NCI-H82 treated with DMSO at 0.1 percent for 48 hours (cell line): ENCODE measurements at regions not wholly inside any gene's neighbourhood (a gene's known extent, or its start where the extent isn't known, plus 50 kb on each side); places are given as distances from the start of the nearest gene placed in this dataset.

ENCODE experiments used
- DNase-seq: peaks from one replicate; lab custom pipeline; 2025; ENCODE audit not compliant: unreplicated experiment; lab: John Stamatoyannopoulos, UW

DNA sequence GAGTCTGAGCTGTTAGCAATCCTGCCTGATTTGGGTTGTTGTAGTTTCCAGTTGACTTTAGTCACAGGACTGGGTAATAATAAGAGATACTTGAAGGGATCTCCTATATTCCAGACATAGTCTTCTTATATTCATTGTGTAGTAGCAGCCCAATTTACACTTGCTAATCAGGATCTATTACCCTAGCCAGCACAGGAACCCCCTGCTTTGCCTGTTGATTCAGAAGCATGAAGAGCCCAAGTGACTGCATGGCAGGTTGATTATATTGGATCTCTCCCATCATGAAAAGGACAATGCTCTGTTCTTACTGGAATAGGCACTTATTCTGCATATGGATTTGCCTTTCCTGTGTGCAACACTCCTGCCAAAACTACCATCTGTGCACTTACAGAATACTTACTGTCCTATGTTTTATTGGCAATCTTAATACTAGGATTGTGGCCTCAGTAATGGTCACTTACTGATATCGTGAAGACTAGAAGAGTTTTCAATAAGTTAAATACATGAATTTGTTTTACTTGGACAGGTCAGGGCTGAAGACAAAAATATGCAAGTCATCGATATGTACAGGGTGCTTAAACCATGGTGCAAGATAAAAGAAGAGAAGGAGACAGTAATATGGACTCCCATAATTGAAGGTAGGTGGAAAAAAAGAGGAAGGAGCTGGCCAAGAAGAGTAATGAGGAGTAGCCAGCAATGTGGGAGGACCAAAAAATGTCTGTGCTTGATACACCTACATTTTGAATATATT is 304.1 kb downstream of the MCTP2 start:
- no peak for DNase-seq

DNA sequence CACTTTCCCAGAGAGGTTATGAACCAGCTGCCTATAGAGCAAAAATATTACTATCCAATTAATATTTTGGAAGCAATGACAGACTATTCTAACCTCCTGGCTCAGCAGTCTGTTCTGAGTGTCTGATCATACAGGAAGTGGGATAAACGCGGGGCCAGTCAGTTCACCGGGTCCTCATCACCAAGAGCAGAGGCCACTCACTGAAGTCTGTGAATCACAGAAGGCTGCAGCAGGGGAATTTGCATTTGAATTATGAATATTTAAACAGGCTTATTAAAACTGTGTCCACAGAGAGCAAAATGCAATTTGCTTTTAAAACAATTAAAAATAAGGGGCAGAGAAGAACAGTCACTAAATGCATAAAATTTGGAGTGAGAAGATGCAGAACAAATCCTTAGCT is 305.2 kb downstream of the MCTP2 start:
- no peak for DNase-seq

DNA sequence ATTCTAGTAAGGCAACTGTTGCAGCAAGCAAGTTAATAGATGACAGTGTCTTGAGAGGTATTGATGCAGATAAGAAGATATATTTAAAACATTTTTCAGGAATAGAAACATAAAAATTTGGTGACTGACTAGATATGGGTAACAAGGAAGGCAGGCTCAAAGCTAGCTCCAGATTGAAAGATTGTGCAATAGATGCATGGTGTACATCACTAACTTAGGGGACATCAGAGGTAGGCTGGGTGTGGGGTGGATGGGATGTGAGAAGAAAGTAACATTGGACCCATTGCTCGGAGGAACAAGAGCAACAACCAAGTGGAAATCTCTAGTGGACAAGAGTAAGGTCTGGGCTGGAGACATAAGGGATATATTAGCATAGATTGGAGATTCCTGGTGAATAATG is 306.9 kb downstream of the MCTP2 start:
- no peak for DNase-seq

DNA sequence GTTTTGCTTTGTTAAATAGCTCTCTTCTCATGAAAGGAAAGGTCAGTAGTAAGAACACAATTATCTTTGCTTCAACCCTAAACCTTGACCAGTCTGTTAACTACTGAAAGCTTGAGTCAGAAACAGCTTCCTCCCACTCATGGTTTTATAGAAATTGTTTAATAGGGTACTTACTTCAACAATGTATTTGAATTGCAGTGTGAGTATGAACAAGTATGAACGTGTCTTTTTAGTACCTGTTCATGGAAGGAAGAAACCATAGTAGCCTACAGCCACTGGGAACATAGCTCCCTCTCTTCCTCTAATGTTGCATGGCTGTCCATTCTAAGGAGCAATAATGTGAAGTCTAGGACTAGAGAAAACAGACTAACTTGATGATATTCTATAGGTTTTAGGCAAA is 311.0 kb downstream of the MCTP2 start:
- DNase-seq: no peak

DNA sequence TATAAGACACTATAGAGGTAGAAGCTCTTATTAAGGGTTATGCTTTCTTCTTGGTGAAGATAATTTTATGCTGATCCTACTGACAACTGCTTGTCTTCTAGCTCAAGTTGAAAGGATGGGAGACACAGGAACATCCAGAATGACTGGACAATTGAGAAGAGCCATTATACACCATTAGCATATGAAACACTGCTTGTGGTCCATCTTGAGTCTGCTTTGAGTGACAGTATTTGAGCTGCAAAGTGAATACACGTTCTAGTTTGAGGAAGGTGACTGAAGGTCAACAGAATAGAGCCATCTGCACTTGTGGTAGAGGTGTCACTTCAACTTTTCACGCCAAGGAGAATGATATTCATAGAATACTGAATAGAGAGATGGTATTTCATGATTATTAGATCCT is 315.4 kb downstream of the MCTP2 start:
- no peak for DNase-seq

DNA sequence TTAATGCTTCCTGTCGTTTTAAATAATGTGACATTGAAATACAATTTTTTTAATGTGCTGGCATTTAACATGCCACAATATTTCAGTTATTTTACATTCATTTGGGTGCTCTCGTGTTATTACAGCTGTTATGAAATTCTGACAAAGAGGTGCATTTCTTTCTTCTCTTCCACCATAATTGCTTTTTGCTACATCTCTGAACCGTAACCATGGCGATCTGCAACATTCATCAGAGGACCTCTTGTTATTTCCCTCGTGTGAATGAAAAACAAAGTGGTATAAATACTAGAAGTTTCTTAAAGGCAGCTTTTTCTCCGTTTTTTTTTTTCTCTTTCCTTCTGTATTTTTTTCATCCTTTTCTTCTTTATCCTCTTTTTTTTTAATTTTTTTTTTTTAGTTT is 316.4 kb downstream of the MCTP2 start:
- DNase-seq: no peak

DNA sequence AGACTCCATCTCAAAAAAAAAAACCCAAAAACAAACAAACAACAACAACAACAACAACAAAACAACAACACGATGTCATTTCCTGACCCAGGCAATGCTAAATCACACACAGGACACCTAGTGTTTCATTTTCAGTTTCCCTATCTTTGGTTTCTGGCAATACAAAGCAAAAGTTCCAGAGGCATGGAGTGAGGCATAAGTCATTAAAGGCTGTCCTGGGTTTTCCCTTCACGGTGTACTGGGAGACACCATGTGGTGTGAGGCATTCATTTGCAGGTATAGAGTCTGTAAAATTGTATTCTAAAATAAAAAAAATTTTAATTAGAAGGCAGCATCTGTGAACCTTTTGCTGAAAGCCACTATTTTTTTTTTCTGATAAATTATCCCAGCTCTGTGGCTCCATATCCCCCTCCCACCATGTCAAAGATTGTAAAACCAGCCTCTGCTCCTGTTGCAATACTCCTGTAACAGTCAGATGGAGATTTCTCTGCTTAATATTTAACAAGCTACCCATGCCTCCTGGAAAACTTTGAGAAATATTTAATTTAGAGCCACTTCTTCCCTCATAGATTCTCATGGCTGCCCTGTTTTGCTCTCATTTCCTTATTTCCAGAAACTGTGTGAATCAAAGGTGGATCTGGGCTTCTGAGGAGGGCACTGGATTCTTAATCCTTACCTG is 324.6 kb downstream of the MCTP2 start:
- DNase-seq: no peak

DNA sequence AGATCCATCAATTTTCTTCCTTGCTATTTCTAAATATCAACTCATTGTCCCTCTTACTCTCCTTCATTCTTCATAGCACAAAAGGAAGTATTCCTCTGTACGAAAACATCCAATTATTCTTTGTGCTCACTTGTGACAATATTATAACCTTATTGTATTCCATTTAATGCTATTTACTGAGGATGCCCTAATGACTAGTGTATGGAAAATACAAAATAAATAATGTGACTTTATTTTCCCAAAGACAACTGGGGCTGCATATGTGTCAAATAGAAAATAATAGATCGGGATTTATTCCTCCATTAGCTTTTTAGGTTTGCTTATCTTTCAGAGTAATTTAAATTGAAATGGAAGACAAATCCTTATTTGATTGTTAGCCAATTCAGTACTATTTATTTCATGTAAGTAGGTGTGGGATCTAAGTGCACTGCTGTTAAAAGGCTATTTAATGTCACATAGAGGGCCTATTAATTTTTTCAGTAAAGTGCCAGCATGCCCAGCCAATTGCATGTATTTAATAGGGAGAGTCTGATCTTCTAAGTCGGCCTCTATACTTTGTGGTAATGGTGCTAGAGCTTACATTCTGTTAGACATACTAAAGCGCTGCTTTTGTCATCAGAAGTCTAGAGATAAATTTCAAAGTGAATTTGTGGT is 329.8 kb downstream of the MCTP2 start:
- DNase-seq: no peak

DNA sequence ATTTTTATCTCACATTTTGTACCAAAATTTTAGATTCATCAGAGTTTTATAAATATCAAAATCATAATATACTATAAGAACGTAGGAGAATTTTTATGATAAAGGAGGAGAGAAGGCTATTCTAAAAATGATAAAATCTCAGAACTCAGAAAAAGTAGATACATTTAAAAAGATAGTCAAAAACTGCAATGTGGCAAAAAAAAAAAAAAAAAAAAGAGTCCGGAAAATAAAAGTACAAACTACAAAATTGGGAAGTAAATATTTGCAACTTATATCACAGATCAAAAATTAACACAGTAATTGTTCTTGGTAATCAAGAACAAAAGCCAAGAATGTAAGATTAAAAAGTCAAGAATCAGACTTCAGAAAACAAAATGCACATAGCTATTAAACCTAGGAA is 332.1 kb downstream of the MCTP2 start:
- DNase-seq: no peak

DNA sequence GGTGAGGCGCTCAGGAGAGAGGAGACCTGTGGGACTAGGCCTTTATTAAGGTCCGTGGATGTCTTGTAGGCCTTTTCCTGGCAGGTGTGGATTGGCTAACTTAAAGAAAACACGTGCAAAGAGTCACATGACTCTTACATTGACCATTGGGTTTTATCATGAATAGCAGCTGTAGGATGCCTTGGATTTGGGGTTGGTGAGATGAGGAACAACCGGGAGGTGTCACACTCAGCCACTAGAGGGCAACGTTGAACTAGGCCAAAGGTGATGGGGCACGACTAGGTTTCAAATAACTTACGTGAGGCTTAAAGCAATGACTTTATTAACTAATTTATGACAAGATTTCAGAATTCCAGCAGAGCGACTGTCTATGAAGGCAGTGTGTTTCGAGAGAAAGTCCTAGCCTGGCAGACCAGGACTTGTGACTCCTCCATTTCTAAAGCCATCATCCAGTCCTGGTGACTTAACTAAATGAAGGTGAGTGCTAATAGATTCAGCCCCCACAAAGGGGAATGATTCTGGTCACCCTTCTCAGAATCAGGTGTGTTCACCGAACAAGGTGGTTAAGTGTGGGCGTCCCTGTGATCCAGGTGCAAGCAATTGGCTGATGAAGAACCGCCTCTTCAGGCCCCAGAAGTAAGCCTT is 345.6 kb downstream of the MCTP2 start:
- no peak for DNase-seq

DNA sequence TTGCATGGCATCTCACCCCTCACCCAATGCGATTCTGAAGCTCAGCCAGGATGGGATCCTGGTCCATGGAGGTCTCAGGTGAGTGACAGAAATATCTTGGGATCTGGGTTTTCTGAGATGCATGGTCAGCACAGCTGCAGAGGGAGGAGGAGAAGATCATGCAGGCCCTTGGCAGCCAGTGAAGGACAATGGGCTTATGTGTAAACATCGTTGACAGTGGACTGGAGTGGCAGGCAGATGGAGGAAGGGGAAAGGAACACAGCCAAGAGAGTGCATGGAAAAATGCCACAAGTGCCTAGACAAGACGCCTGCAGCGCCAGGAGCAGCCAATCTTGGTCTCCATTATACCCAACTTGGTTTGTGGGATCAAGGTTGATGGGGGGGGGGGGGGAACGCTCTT is 347.9 kb downstream of the MCTP2 start:
- DNase-seq: no peak

DNA sequence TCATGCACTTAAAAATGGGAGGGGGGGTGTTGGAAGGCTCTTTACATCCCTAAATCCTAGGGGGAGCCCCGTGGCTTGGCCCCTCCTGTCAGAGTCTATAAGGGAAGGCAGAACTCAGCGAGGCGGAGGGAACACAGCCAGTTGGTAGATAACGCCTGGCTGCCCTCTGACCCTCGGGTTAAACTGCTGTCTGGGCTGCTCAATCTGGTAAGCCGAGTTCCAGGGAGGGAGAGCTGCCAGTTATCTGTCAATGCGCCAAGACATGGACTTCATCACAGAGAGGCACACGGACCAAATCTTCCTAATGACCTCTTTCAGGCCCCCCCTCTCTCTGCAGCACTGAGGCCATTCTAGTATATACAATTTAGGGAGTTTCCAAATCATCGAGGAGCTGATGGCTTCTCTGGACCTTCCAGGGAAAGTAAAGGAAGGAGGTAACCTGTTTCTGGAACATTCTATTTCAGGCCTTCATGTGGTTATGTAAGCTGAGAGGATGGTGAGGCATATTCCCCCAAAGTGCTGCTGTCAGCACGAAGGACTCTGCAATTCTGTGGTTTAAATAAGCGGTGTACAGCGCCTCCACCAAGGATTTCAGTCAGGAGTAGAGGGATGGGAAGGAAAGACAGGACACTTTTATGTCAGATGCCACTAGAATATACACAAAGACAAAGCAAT is 349.0 kb downstream of the MCTP2 start:
- no peak for DNase-seq

DNA sequence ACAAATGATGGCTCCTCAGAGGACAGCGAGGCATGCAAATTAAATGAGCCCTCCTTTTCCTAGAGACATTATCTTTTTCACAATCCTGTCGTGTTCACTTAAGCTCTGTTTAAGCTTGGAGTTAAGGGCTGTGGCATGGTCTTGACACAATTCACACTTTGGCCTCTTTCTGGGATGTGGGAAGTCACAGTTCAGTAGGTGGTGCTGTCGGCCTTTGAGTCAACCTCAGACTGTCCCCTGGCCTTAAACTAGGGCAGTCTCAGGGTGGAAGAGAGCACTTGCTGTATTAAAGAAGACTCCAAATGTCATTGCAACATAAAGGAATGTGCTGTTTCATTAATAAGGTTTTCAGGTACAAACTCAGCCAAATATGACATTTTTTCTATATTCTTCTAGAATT is 351.0 kb downstream of the MCTP2 start:
- DNase-seq: no peak

DNA sequence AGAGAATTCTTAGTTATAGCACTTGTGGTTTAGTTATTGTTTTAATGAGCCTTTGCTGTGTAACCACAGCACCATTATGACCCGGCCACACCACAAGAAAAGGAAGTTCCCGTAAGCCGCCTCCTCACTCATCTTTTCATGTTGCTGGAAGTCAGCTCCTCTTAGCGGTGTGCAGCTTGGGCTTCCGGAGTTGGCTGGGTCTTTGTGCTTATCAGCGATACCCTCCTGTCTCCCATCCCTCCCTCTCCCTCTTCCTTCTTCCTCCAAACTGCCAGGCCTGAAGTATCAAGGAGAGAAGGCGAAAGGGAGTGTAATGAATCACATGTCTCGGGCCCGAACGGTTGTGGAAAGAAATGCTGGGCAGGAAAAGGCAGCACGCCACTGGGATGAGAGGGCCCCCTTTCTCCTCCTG is 353.5 kb downstream of the MCTP2 start:
- DNase-seq: no peak

DNA sequence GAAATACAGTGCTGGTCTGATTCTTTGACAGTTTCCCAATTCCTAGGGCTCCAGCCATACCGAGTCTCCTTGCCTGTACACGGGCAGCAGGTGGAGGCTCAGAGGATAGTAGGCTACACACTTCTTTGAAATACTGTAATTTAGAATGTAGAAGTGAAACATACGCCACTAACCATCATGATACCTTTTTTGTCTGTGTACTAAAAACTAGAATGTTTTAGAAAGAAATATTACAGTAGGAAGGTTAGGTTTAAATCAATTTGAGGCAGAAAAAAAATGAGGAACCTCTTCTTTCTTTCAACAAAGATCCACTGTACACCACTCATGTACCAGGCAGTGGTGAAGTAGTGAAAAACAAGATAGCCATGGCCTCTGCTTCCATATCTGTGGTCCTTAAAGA is 354.7 kb downstream of the MCTP2 start:
- DNase-seq: no peak

DNA sequence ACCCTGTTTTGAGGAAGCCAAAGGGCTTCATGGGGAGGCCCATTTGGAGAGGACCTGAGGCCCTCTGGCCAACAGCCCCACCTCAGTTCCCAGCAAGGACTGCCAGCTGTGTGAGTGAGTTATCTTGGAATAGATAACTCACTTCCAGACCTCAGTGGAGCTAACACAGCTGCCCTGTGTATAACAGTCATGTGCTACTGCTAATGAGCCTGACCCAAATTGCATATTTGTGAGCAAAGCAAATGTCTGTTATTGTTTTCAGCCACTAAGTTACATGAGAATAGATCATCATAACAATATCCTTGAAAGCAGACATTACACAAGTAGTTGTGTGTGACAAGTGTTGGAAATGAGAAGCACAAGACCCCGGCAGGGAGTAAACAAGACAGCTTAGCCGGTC is 355.8 kb downstream of the MCTP2 start:
- no peak for DNase-seq

DNA sequence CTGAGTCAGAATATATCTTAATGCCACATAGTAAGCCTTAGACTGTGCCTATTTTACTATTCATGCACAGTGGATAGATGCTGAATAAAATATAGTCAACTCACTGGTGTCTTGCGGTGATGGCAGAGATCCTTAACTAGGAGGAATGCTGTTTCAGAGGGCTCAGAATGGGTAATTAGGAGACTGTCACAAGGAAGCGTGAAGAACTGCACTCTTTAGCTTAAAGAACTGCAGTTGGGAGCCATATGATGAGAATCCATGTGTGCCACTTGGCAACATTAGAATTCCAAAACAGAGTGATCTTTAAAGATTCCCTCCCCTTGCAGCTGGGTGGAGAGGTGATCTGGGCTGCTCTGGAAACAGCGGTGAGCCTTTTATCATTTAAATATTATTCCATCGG is 357.6 kb downstream of the MCTP2 start:
- no peak for DNase-seq

DNA sequence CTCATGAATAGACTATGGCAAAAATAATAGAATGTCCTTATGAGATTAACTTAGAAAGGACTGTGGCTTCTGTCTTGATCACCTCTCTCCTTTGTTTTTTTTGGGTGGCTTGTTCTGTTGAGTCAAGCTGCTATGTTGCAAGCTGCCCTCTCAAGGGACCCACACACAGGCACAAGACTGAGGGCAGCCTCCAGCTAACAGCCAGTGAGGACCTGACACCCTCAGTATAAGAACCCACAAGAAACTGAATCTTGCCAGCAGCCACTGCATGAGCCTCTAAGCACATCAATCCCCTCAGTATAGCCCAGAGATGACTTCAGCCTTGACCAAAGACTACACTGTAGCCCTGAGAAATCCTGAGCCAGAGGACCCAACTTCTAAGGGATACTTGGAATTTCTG is 361.1 kb downstream of the MCTP2 start:
- no peak for DNase-seq

DNA sequence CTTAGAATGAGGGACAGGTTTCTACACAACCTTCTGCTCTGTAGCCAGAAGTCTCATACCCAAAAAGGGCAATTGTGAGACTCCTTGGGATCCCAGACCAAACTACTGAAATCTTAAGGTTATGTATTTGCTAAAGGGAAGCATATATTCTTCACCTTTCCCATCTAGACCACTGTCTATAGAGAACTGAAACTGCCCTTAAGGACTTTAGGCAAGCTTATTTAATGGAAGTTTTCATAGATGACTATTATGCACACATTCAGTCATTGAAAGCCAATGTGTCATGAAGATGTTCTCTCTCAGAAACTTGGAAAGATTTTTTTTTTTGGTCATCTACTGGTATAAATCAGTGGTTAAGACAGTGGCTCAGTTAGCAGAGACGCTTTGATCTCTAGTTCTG is 365.3 kb downstream of the MCTP2 start:
- no peak for DNase-seq

DNA sequence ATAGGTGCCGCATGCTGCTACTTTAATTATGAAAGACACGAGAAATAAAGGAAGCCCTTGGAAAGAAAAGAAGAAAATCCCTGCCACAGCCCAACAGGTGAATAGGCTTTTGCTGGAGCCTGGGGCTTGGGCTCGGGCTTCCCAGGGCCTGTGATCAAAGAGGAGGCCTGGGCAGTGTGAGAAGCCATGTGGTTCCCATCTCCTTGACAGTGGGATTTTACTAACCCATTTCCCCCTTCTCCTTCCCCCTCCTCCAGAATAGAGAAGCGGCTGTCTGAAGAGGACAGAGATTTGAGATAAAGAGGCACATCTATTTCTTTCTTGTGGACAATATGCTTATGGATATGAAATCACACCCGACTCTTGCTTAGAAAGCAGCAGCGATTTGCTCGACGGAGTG is 369.1 kb downstream of the MCTP2 start:
- DNase-seq: no peak

DNA sequence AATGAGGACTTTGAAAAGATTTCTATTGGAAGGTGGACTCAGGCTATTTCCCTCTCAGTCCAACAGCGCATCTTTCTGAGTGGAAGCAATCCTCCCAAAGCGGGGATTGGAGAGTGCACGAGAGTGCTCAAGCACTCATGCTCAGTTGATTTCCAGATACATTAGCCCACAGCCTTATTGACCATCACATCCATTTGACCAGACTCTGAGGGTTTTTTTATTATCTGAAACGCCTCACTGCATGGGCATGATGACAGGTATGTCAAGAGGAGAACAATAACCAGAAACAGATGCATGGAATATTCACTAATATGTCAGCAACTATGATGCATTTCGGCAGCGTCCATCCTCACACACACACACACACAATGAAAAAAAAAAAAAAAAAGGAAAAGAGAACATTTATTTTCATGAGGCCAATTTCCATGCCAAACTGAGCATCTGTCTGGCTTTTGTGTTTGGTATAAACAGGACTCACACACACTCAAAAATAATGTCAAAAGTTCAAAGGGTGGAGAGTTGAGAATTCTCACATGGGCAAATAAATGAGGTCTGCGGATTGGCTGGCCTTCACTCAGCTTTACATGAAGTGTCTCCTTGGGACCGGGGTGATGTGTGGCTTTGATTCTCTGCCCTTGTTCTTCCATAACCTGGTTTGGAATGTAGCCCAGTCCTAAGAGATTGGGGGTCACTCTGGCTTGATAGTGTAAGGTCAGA is 371.6 kb downstream of the MCTP2 start:
- no peak for DNase-seq
